WTC11 (cell line): ENCODE measurements at regions not wholly inside any gene's neighbourhood (a gene's known extent, or its start where the extent isn't known, plus 50 kb on each side); places are given as distances from the start of the nearest gene placed in this dataset.

ENCODE experiments used
- JUN ChIP-seq: sonication (generic); formaldehyde crosslinking; IDR thresholded peaks from 2 replicates; pipeline ENCODE4 v1.8.0; 2023; ENCODE audit warnings: mild to moderate bottlenecking, missing genetic modification reagents
- ZNF423 ChIP-seq: fragments of 250-450 bp; sonication (Bioruptor Pico); IDR thresholded peaks from 2 replicates; pipeline ENCODE4 v2.1.2; 2022; ENCODE audit warnings: mild to moderate bottlenecking, moderate library complexity
- TF ChIP-seq, protein P1 (sequence below): fragments of 200-600 bp; IDR thresholded peaks from 2 replicates; pipeline ENCODE4 v1.8.0; 2022; ENCODE audit warnings: antibody characterized with exemption
- TF ChIP-seq, protein P2 (sequence below): sonication (generic); formaldehyde crosslinking; IDR thresholded peaks from 2 replicates; pipeline ENCODE4 v1.8.0; 2022; ENCODE audit warnings: mild to moderate bottlenecking, missing genetic modification reagents

DNA sequence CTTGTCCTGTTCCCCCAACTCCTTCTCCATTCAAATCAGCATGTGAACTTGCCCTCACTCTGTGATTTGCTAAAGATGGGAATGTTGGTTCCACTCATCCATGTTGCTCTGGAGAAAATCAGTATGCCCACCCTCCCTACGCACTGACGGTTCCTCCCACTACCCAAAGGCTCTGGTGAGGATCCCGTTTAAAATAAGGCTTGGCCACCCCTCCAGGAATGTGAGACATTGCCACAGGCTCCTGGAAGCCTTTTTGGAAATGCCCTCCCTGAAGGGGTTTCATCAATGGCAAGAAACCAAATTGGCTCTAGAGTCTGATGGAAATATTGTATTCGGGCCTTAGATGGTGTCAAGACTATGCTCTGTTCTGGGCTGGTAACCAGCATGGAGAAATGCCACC lies 187.3 kb downstream of the USP12 start:
- TF ChIP-seq, protein P1, sequence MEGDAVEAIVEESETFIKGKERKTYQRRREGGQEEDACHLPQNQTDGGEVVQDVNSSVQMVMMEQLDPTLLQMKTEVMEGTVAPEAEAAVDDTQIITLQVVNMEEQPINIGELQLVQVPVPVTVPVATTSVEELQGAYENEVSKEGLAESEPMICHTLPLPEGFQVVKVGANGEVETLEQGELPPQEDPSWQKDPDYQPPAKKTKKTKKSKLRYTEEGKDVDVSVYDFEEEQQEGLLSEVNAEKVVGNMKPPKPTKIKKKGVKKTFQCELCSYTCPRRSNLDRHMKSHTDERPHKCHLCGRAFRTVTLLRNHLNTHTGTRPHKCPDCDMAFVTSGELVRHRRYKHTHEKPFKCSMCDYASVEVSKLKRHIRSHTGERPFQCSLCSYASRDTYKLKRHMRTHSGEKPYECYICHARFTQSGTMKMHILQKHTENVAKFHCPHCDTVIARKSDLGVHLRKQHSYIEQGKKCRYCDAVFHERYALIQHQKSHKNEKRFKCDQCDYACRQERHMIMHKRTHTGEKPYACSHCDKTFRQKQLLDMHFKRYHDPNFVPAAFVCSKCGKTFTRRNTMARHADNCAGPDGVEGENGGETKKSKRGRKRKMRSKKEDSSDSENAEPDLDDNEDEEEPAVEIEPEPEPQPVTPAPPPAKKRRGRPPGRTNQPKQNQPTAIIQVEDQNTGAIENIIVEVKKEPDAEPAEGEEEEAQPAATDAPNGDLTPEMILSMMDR: no peak
- TF ChIP-seq JUN (CRISPR knock-in tag): no peak
- TF ChIP-seq, protein P2, sequence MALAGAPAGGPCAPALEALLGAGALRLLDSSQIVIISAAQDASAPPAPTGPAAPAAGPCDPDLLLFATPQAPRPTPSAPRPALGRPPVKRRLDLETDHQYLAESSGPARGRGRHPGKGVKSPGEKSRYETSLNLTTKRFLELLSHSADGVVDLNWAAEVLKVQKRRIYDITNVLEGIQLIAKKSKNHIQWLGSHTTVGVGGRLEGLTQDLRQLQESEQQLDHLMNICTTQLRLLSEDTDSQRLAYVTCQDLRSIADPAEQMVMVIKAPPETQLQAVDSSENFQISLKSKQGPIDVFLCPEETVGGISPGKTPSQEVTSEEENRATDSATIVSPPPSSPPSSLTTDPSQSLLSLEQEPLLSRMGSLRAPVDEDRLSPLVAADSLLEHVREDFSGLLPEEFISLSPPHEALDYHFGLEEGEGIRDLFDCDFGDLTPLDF (CRISPR knock-in tag): no peak
- TF ChIP-seq ZNF423 (CRISPR knock-in tag): no peak
